ENCODE measurements at regions not wholly inside any gene's neighbourhood (a gene's known extent, or its start where the extent isn't known, plus 50 kb on each side); places are given as distances from the start of the nearest gene placed in this dataset.
A peak's percentile ranks its signal among the peaks of the same experiment; 100 is the strongest.

DNA sequence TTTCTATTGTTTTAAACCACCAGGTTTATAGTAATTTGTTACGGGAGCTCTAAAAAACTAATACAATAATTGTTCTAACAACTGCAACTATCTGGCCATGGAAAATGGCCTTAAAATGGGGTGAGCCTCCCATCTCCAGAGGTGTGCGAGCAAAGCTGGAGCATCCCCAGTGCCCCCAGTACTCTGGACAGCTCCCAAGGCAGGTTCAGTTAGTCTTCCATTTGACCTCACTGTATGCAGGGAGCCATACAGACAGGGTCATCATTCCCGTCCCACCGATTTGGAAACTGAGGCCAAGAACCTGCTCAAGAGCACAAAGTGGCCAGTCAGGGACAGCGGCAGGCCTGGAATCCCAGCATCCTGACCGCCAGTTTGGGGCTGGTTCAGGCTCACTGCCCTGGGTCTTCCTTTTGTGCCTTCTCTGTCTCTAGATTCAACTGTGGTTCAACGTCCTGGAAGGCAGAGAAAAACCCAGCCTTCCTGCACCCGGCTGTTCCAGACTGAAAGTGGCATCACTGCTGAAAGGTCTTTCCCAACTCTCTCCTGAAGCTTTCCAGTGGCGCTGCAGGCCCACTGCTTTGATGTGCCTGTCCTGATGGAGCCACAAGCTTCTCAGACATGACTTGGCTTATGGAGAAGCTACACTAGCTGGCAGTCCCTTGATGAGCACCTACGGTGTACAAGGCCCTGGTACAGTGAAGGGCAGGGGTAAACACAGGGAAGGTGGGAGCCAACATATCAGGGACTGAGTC is 76.6 kb upstream of the LINGO1 start:
- TF ChIP-seq, protein P1, sequence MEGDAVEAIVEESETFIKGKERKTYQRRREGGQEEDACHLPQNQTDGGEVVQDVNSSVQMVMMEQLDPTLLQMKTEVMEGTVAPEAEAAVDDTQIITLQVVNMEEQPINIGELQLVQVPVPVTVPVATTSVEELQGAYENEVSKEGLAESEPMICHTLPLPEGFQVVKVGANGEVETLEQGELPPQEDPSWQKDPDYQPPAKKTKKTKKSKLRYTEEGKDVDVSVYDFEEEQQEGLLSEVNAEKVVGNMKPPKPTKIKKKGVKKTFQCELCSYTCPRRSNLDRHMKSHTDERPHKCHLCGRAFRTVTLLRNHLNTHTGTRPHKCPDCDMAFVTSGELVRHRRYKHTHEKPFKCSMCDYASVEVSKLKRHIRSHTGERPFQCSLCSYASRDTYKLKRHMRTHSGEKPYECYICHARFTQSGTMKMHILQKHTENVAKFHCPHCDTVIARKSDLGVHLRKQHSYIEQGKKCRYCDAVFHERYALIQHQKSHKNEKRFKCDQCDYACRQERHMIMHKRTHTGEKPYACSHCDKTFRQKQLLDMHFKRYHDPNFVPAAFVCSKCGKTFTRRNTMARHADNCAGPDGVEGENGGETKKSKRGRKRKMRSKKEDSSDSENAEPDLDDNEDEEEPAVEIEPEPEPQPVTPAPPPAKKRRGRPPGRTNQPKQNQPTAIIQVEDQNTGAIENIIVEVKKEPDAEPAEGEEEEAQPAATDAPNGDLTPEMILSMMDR (IDR thresholded peaks at IDR 0.05; ENCODE audit: control extremely low read depth, extremely low read depth): no peak
- no peaks in the 10 kb centered on the region for H3K4me1 ChIP-seq (ENCODE audit: control insufficient read depth in 5 of 5, insufficient read depth in 5 of 5, low read length in 5 of 5)
- no peak overlapping the region for H3K4me3 ChIP-seq
- H3K9me3 ChIP-seq (ENCODE audit: control insufficient read depth in 4 of 4, insufficient read depth in 3 of 4, low read length in 3 of 4): peaks cover 0 to 2% (median 0%) of the 10 kb centered on the region in 4 donors
- H3K36me3 ChIP-seq (ENCODE audit: control insufficient read depth in 4 of 4, insufficient read depth in 4 of 4, low read length in 4 of 4): no peaks in the 10 kb centered on the region
- no peaks in the 10 kb centered on the region for H3K27me3 ChIP-seq (ENCODE audit: control insufficient read depth in 3 of 3, insufficient read depth in 3 of 3, low read length in 2 of 3)
- ATAC-seq (ENCODE audit: insufficient read depth, low FRiP score) (no peak), DNase-seq (no peak)
- no peak overlapping the region for H3K9ac ChIP-seq (ENCODE audit: insufficient read depth in 1 of 2, low read length in 2 of 2)
- no peak overlapping the region for H3K27ac ChIP-seq (ENCODE audit: low read depth in 1 of 2, low read length in 1 of 2)
- 79 to 85% methylated on average over 10 of the region's 10 CpGs for WGBS, 2 donors

DNA sequence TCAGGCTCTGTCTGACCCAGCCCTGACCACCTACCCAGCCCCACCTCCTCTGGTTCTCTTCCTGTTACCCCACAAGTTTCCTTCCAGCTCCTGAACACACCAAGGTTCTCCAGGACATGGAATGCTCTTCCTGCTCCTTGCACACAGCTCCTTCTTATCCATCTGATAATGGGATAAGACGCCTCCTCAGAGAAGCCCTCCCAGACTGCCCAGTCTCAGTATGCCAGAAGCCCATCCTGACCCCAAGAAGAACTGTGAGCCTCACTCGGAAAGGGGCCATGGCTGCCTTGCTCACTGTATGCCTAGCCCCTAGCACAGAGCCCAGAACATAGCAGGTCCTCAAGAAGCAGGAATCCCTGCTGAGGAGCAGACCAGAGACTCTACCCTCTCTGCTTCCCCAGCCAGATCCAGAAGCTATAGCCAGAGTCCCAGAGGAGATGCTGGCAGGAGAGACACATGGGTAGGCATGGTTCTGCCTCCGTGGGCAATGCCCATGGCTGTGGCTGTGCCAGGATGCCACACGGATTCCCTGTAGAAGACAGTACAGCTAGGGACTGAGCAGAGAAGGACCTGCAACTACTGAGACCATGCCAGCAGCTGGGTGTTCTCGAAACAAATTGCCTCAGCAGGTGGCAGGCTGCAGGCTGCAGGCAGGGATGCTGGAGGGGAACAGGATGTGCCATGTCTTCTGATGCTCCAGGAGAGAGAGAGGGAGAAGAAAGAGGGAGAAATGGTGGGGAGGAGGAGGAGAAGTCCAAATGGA is 74.0 kb upstream of the LINGO1 start:
- Histone ChIP-seq H3K4me1 (ENCODE audit: control insufficient read depth in 5 of 5, insufficient read depth in 5 of 5, low read length in 5 of 5) (no peaks in the 10 kb centered on the region), H3K36me3 (ENCODE audit: control insufficient read depth in 4 of 4, insufficient read depth in 4 of 4, low read length in 4 of 4) (no peaks in the 10 kb centered on the region), H3K4me3 (no peak overlapping the region), H3K9me3 (ENCODE audit: control insufficient read depth in 4 of 4, insufficient read depth in 3 of 4, low read length in 3 of 4) (peaks cover 0 to 5% (median 0%) of the 10 kb centered on the region in 4 donors), H3K27me3 (ENCODE audit: control insufficient read depth in 3 of 3, insufficient read depth in 3 of 3, low read length in 2 of 3) (no peaks in the 10 kb centered on the region), H3K9ac (ENCODE audit: insufficient read depth in 1 of 2, low read length in 2 of 2) (no peak overlapping the region), H3K27ac (ENCODE audit: low read depth in 1 of 2, low read length in 1 of 2) (no peak overlapping the region)
- DNase-seq: no peak
- no peak for ATAC-seq (ENCODE audit: insufficient read depth, low FRiP score)
- WGBS, 2 donors: 77 to 82% methylated on average over 5 of the region's 5 CpGs
- TF ChIP-seq, protein P1 (IDR thresholded peaks at IDR 0.05; ENCODE audit: control extremely low read depth, extremely low read depth): no peak

DNA sequence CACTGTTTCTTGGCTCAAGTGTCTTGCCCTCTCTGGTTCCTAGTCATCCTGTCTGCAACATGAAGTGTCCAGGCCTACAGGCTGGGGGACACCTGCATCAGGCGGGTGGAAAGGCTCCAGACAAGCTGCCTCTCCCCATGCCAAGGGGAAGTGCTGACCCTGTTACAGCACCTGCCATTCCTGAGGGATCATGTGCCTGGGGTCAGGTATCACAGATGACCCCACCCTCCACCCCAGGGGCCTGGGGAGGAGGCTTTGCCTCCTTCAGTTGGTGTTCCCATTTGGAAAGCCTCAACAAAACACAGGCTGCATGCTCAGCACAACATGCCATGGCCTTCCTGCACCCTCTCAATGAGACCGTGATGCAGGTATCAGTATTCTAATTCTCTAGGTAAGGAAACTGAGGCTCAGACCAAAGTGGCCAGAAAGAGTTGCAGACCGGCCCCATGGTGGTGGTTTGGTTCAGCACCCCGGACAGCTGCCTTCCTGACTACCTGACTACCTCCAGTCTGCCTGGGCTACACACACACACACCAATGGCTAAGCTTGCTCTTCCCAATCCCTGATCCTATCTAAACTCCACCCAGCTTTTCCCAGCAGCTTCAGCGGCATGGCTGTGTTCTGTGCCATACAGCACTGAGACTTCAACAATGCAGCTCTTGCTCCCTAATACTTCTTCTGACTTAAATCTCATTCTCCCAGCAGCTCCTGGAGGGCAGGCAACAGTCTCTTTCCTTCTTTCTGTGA is 69.7 kb upstream of the LINGO1 start:
- peaks cover 0 to 5% (median 0%) of the 10 kb centered on the region in 4 donors for H3K9me3 ChIP-seq (ENCODE audit: control insufficient read depth in 4 of 4, insufficient read depth in 3 of 4, low read length in 3 of 4)
- H3K27me3 ChIP-seq (ENCODE audit: control insufficient read depth in 3 of 3, insufficient read depth in 3 of 3, low read length in 2 of 3): no peaks in the 10 kb centered on the region
- H3K9ac ChIP-seq (ENCODE audit: insufficient read depth in 1 of 2, low read length in 2 of 2): no peak overlapping the region
- ATAC-seq (ENCODE audit: insufficient read depth, low FRiP score) (no peak), DNase-seq (peak; percentile 18 to 57 (median 32))
- TF ChIP-seq, protein P1 (IDR thresholded peaks at IDR 0.05; ENCODE audit: control extremely low read depth, extremely low read depth): no peak
- no peak overlapping the region for H3K27ac ChIP-seq (ENCODE audit: low read depth in 1 of 2, low read length in 1 of 2)
- H3K4me3 ChIP-seq: no peak overlapping the region
- 28 to 31% methylated on average over 5 of the region's 5 CpGs for WGBS, 2 donors
- no peaks in the 10 kb centered on the region for H3K4me1 ChIP-seq (ENCODE audit: control insufficient read depth in 5 of 5, insufficient read depth in 5 of 5, low read length in 5 of 5)
- H3K36me3 ChIP-seq (ENCODE audit: control insufficient read depth in 4 of 4, insufficient read depth in 4 of 4, low read length in 4 of 4): no peaks in the 10 kb centered on the region
